Fibroblast of skin of right biceps (primary cell): ENCODE measurements at regions not wholly inside any gene's neighbourhood (a gene's known extent, or its start where the extent isn't known, plus 50 kb on each side); places are given as distances from the start of the nearest gene placed in this dataset.

Experiments
- DNase-seq: peaks from one replicate; pipeline ENCODE4 v3.0.0-alpha.2; 2013

DNA sequence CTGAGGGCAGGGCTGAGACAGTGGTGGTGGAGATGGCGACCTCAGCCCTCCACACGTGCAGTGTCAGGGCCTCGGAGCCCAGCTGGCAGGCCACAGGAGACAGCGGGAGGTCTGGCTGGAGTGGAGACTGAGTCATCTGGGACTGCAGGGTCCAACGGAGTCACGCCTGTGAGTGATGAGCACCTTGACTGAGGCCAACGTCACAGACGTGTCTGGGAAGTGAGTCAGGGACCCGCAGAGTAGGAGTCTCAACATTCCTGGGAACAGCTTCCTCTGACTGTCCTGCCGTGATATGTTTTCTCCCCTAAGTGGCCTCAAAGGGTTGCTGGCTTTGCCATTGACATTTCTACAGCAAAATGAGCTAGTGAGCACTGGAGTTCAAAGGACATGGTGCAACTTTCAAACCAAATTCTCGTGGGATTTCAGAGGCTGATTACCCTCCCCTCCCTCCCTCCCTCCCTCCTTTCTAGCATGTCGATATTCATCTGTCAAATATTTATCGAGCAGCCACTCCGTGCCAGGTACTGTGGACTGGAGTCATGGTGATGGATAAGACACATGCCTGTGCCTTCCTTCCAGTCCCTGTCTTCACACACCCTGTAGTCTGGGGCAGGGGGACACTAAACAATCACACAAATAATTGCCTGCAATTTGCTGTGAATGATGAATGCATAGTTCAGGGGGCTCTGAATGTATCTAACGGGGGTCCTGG, 53.3 kb upstream of the AMOTL2 start:
- DNase-seq, result peak; percentile 100

DNA sequence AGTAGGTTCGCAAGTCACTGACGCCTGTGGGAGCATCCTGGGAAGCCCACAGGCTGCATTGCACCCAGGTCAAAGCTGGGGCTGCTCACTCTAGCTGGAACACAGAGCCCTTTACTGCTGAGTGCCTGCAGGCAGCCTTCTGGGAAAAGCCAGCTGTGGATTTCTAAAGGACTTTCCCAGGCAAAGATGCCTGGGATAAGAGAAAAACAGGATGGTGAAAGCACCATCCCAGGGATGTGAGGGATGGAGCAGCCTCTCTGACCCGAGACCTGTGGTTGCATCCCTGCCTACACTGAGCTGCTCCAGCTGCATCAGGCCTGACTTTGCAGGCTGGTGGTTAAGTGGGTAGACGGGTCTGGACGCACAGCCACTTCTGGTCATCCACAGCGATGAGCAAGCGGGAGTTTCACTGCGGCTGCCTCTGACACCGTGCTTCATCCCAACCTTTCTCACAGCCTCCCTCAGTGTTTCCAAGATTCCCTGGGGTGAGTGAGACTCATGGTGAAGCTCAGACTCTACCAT, 52.5 kb upstream of the AMOTL2 start:
- DNase-seq, result peak; percentile 79

- no peak for DNase-seq
Observed at GRCh38 chr3:134425943-134426342, 51.7 kb upstream of the AMOTL2 start.
